ENCODE measurements at regions not wholly inside any gene's neighbourhood (a gene's known extent, or its start where the extent isn't known, plus 50 kb on each side); places are given as distances from the start of the nearest gene placed in this dataset.
A peak's percentile ranks its signal among the peaks of the same experiment; 100 is the strongest.

DNA sequence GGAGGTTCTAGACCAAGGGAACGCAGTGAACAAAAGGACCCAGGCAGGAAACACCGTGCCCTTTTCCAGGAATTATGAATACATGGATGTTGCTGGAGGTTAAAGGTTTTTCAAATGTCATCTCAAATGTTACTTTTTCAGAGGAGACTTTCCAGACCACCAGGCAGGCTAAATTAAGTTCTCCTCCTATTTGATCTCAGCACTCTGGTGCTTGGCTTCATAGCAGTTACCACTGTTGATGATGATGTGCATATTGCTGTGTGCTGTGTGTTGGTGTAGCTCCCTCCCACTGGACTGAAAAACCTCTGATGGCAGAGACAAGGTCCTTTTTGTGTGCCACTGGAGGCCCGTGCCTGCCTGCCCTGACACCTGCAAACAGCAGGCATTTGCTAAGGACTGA is 137.3 kb upstream of the PTPRM start:
- DNase-seq = no peak

GRCh38 chr18:7436166-7436565 is 130.9 kb upstream of the PTPRM start:
- no peak for DNase-seq

- no peak for DNase-seq
Measured at GRCh38 chr18:7437870-7438269, 129.2 kb upstream of the PTPRM start.

DNA sequence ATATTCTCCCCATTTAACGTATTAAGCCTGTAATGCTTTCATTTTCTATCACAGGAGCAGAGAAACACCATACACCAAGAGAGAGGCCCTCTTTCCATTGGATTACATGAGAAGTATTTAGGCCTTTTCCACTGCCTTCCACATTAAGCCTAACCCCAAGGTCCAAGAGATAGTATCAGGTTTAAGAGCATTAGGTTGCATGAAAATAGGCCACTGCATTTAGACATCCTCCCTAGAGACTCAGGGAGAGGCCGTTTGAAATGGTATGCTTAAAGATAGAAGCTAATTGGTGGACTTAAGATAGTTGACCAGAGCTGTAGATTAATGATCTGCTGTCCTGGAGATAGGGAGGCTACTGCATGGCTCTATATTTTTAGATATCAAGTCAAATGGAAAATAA is 128.5 kb upstream of the PTPRM start:
- no peak for DNase-seq

DNA sequence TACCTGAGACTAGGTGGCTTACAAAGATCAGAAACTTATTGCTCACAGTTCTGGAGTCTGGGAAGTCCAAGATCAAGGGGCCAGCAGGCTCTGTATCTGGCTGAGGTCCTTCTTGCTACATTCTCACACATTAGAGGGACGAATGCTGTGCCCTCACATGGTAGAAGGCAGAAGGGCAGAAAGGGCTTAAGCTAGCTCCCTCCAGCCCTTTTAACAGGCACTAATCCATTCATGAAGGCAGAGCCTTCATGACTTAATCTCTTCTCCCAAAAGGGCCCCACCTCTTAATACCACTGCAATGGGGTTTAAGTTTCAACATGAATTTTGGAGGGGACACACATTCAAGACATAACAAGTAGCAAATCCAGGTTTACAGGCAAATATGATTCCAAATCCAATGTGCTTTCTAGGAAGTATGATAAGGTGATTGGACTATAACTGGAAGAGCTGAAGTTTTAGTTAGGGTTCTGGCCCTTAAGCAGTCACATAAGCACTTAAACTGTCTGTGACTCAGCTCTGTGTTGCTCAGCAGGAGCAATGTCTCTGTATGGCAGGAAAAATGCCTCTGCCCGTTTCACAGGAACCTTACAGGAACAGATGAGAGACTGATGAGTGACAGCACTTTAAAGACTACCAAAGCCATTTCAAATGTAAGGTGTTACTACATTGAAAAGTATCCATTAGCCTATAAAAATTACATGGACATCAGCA is 119.6 kb upstream of the PTPRM start:
- DNase-seq = no peak

DNA sequence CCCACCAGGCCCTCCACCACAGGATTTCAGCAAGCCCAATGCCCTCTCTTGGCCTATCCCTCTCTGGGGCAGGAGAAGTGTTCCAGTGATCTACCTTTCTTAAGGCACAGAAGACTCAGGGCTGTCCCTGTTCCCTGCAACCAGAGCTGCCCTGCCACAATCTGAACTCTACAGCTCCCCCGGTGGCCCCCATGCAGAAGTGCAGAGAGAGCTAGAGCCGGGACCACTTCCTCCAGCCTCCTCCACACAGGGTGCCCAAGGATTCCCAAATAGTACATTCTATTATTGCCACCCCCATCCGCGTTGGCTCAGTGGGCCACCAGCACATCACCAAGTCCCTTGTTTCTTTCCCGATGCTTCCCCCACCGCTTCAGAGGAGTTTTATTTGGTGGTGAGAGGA is 114.8 kb upstream of the PTPRM start:
- no peak for DNase-seq

DNA sequence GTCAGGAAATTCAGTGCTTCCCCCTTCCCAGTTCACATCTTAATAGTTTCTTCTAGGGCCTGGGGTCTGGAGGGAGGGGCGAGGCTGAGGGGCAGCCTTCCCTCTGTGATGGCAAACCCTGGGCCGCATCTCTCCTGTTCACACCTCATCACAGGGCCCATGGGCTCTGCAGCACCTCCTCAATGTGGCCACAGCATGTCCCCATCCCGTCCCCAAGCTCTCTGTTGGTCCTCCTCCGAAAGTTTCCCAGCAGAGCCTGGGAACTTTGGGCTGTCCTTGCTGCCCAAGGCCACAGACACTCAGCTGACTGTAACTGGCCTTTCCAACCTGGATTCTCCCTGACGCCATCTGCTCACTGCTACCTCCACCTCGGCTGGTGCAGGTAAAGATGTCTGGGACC is 112.7 kb upstream of the PTPRM start:
- no peak for DNase-seq

DNA sequence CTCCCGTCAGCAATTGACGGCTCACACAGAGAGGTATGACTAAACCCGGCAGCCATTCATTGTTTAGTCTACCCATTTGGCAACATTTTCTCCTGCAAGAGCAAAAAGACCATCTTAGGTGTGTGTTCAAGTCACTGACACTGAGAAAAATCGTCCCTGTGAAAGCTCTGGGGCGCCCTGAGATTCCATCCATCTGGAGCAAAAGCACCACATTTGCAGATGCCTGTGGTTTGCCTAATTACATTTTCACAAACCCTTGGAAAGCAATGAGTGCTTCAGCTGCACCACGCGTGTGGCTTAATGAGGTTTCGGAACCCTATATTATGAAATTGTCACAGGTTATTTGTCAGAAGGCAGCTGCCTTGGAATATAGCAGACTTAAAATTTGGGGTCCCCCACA is 110.7 kb upstream of the PTPRM start:
- DNase-seq = no peak

GRCh38 chr18:7457262-7457661 is 109.9 kb upstream of the PTPRM start:
- DNase-seq = no peak

DNA sequence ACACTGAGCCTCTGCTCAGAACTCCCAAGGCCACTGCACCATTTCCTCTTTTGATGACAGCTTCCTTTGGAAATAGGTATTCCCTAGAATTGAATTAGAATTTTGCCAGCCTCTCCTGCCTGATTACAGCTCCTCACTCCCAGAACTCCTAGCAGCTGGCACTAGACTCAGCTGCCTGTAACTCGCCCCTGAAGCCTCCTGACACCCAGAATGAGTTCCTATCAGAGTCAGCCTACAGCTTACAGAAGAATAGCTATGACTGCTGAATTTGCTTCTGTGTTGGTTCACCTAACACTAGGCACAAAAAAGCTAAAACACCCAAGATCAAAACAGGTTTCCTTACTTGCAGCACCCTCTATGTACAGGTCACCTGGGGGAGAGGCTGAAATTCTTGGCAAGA is 108.2 kb upstream of the PTPRM start:
- no peak for DNase-seq

GRCh38 chr18:7459851-7460770 is 107.0 kb upstream of the PTPRM start:
- no peak for DNase-seq

DNA sequence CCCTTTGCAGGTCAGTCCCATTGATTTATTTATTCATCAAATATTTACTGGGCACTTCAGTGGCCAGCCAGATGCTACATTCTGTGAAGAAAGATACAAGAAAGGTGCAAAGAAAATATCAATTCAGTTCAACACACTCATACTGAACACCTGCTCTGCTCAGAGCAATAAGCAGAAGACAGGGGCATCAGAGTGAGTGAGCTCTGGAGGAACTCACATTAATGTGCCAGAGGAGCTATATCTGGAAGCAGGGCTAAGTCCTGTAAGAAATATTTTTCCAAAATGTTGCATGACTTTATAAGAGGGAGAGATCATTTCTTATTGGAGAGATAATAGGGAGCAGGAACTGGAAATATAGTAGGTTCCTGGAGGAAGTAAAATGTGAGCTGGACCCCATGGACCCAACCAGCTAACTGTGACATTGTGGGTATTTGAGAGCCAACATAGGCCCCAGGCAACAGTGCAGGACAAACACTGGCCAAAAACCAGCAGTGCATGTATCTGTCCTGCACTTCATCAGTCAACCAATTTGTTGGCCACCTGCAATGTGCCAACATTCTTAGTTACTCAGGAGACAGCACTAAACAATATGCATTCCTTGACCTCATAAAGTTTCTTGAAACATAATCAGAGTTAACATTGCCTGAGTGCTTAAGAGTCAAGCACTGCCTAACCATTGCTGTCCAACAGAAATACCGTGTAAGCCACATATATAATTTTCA is 102.7 kb upstream of the PTPRM start:
- no peak for DNase-seq

DNA sequence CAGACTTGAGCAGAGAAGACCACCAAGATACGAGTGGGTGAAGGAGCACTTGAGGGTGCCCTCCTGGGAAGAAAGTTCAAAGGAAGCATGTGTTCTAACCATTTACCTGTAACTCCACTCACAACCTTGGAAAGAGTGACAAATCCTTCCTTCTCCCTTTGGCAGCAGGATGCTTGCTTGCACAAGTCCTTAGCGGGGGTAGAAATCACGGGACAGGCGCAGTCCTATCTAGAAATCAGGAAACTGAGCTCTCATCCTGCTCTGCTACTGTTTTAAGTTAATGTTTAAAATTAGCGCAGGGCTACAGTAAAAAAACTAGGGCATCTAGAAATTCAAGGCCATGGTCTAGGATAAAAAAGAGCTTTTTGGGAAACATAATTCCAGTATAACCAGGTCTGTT is 100.9 kb upstream of the PTPRM start:
- DNase-seq = no peak

DNA sequence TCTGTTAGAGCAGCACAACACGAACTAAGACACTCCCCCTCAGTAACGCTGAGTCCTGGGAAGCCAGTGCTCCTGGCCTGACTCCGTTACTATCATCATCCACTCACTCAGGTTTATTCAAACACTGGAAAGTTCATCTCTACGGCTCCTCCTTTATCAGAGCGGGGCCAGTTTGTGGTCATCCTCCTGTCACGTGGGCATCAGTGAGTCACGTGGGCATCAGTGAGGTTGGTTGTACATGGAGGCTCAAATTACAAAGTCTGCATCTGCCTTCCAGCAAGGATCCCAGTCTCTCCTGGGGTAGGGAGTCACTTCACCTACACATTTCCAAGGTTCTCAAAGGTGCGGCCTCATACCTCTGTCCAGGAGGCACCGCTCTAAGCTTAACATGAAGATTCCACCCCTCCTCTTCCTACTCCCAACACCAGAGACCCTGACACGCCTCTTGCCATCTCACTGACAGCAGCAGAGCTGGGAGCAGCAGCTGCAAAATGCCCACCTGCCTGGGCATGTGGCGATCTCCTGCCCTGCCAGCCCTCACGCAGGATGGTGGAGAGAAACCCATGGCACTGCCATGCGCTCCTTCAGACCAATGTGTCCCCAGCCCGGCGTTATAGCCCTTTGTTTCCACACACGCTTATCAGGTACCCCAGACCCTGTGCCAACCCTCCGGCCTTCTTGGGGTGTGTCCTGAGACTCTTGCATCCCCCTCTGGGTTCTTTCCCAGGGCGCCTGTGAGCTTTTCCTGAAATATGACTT is 99.2 kb upstream of the PTPRM start:
- DNase-seq = no peak

- no peak for DNase-seq
Measured at GRCh38 chr18:7470101-7470500, 97.0 kb upstream of the PTPRM start.

GRCh38 chr18:7470503-7470902 is 96.6 kb upstream of the PTPRM start:
- DNase-seq = no peak

GRCh38 chr18:7476386-7476785 is 90.7 kb upstream of the PTPRM start:
- no peak for DNase-seq

- no peak for DNase-seq
Measured at GRCh38 chr18:7479756-7480155, 87.4 kb upstream of the PTPRM start.

DNA sequence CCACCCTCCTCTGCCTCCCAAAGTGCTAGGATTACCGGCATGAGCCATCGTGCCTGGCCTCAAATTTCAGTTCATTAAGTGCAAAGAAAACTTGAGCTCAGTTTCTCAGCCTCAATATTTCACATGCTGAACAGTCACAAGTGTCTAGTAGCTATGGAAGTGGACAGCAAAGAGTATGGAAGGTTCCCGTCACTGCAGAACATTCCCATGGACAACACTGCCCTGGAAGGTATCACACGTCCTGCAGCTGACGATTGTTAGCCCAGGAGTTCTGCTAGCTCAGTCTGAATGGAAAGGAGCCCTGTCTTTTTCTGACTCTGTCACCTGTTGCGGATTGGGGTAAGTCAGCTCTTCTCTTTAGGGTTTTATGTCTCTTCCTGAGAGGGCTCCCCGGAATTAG is 86.2 kb upstream of the PTPRM start:
- DNase-seq = no peak

- no peak for DNase-seq
Measured at GRCh38 chr18:7482342-7482741, 84.8 kb upstream of the PTPRM start.

DNA sequence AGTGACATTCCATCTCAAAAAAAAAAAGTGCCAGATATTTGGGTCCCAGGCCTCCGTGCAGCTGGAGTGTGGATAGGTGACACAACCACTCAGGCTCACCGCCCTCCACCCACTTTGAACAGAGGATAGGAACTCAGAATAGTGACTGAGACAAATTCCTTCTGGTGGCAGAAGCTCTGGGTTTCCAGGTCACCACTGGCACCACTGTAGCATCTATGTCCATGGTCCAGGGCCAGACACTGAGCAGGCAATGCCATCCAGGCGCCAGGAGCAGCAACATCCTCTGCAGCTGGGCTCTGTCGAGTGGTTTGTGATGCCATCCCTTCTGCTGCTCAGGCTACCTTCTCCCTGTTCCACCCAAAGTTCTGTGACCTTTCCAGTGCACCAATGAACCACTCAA is 81.5 kb upstream of the PTPRM start:
- DNase-seq = no peak

- no peak for DNase-seq
Measured at GRCh38 chr18:7488571-7488970, 78.5 kb upstream of the PTPRM start.

- DNase-seq = peak in 1 of 2 donors; percentile 0
Measured at GRCh38 chr18:7490104-7490503, 77.0 kb upstream of the PTPRM start.

All from CD4-positive, alpha-beta T cell treated with Interleukin-4 for 1 hour (primary cell).